GM10266 (cell line): ENCODE measurements at regions not wholly inside any gene's neighbourhood (a gene's known extent, or its start where the extent isn't known, plus 50 kb on each side); places are given as distances from the start of the nearest gene placed in this dataset.
A peak's percentile ranks its signal among the peaks of the same experiment; 100 is the strongest.
"Not testable (repeated sequence)": the region's sequence is repeated elsewhere in the genome, so short reads cannot be mapped to it uniquely, and the experiment has no call there.

ENCODE experiments used
- DNase-seq: peaks from one replicate; pipeline ENCODE4 v3.0.0; 2012; ENCODE audit errors: extremely low spot score
- CTCF ChIP-seq: IDR thresholded peaks from 2 replicates; pipeline ENCODE4 v1.5.1; 2012; ENCODE audit warnings: mild to moderate bottlenecking, low read depth; ENCODE audit not compliant: control insufficient read depth, insufficient read depth; ENCODE audit errors: missing control alignments

GRCh38 chr14:106753751-106754150, 1227.4 kb downstream of the TMEM121 start:
- DNase-seq = not testable (repeated sequence)

- not testable (repeated sequence) for DNase-seq
Observed at GRCh38 chr14:106757444-106757843, 1231.1 kb downstream of the TMEM121 start.

- DNase-seq = not testable (repeated sequence)
Observed at GRCh38 chr14:106761886-106762816, 1235.8 kb downstream of the TMEM121 start.

- not testable (repeated sequence) for DNase-seq
- TF ChIP-seq CTCF = peak; percentile 33
Observed at GRCh38 chr14:106764968-106765369, 1238.6 kb downstream of the TMEM121 start.

- no peak for DNase-seq
- TF ChIP-seq CTCF = no peak
Observed at GRCh38 chr14:106766145-106766544, 1239.8 kb downstream of the TMEM121 start.

- DNase-seq = peak; percentile 5
- TF ChIP-seq CTCF = peak; percentile 53
Observed at GRCh38 chr14:106766551-106767277, 1240.3 kb downstream of the TMEM121 start.

GRCh38 chr14:106768230-106768629, 1241.8 kb downstream of the TMEM121 start:
- DNase-seq = not testable (repeated sequence)

GRCh38 chr14:106768972-106769700, 1242.8 kb downstream of the TMEM121 start:
- peak; percentile 1 for DNase-seq

- not testable (repeated sequence) for DNase-seq
Observed at GRCh38 chr14:106770158-106770672, 1243.8 kb downstream of the TMEM121 start.

GRCh38 chr14:106774889-106775480, 1248.6 kb downstream of the TMEM121 start:
- peak; percentile 76 for TF ChIP-seq CTCF
- DNase-seq = peak; percentile 21
